ENCODE measurements at regions not wholly inside any gene's neighbourhood (a gene's known extent, or its start where the extent isn't known, plus 50 kb on each side); places are given as distances from the start of the nearest gene placed in this dataset.

DNA sequence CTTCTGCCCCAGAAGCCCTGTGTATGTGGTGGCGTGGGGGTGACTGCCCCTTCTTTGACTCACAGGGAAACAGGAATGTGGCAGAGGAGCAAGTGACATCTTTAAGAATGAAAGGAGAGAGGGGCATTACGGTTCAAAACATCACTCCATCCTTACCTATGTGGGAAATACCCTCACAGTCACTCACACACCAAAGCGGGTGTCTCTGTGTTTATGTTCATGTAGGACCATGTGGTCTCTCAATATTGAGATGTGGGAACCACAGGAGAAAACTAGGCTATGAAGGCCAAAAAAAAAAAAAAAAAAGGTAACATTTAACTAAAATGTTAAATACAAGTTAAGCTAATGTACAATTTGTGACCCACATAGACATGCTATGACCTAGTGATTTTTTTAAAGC lies 153.6 kb upstream of the GPR12 start:
- Histone ChIP-seq H3K36me3 (ENCODE audit: insufficient read depth, low read length, poor library complexity, severe bottlenecking) (no peaks in the 10 kb centered on the region), H3K27ac (ENCODE audit: low read depth, low read length, poor library complexity, severe bottlenecking) (no peak overlapping the region), H3K27me3 (replicated peaks; ENCODE audit: insufficient read depth, low read depth, low read length, poor library complexity) (peaks cover 18% of the 10 kb centered on the region), H3K9me3 (ENCODE audit: low read depth, low read length, poor library complexity, severe bottlenecking) (no peaks in the 10 kb centered on the region), H3K4me3 (ENCODE audit: low read depth, low read length, poor library complexity, severe bottlenecking) (no peak overlapping the region), H3K4me1 (ENCODE audit: insufficient read depth, low read length, poor library complexity, severe bottlenecking) (no peaks in the 10 kb centered on the region)
- no TSS peak for BruUV-seq (replicated peaks)
- DNase-seq (ENCODE audit: low spot score) = no peak
- TF ChIP-seq, protein P1, sequence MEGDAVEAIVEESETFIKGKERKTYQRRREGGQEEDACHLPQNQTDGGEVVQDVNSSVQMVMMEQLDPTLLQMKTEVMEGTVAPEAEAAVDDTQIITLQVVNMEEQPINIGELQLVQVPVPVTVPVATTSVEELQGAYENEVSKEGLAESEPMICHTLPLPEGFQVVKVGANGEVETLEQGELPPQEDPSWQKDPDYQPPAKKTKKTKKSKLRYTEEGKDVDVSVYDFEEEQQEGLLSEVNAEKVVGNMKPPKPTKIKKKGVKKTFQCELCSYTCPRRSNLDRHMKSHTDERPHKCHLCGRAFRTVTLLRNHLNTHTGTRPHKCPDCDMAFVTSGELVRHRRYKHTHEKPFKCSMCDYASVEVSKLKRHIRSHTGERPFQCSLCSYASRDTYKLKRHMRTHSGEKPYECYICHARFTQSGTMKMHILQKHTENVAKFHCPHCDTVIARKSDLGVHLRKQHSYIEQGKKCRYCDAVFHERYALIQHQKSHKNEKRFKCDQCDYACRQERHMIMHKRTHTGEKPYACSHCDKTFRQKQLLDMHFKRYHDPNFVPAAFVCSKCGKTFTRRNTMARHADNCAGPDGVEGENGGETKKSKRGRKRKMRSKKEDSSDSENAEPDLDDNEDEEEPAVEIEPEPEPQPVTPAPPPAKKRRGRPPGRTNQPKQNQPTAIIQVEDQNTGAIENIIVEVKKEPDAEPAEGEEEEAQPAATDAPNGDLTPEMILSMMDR (conservative IDR thresholded peaks at IDR 0.05; ENCODE audit: low read depth, low read length) = no peak
- TF ChIP-seq EZH2 (IDR thresholded peaks at IDR 0.05; ENCODE audit: borderline replicate concordance, low read depth, low read length, poor library complexity, severe bottlenecking) = no peak
- ChIA-PET CTCF (interaction anchor here (0.5 kb wide), 1 partner anchor 16 kb away, joined by 3 read pairs; no protein-coding TSS in a partner anchor), POLR2A (ENCODE audit: low non-redundant PET) (no interaction called here)
- intact Hi-C loops (cut with micrococcal nuclease; ENCODE audit: unreplicated experiment) = no loop called here

DNA sequence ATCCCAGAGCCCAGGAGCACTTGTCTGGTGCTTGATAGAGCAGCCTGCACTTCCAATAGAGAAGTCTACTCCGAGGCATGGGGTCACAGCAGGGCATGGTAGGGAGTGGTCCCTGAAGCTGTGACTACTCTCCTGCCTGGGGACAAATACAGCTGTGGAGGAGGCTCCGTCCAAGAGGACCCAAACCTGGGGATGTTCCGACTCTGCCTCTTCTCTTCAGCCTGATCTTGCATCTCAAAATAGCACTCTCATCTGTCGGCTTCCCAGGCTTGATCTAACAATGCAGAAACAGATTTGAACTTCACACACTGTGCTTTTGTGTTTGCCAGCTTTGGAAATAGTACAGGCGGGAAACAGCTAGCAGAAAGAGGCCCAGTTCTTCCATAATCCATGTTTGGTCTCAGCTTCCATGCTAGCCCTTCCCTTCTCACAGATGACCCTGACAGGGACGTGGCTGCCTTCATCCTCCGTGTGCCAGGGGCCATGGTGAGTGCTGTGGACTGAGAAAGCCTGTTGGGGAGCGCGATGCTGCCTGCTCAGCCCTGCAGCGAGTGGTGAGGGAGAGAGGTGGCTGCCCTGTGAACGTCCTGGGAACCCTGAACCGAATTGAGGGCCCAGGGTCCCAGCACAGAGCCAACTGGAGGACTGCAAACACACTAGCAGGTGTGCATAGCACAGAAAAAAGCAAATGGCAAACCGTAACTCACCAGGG lies 150.3 kb upstream of the GPR12 start:
- no peaks in the 10 kb centered on the region for H3K4me1 ChIP-seq (ENCODE audit: insufficient read depth, low read length, poor library complexity, severe bottlenecking)
- BruUV-seq (replicated peaks) = no TSS peak
- H3K27me3 ChIP-seq (replicated peaks; ENCODE audit: insufficient read depth, low read depth, low read length, poor library complexity) = peaks cover 46% of the 10 kb centered on the region
- TF ChIP-seq EZH2 (IDR thresholded peaks at IDR 0.05; ENCODE audit: borderline replicate concordance, low read depth, low read length, poor library complexity, severe bottlenecking) = no peak
- TF ChIP-seq, protein P1 (conservative IDR thresholded peaks at IDR 0.05; ENCODE audit: low read depth, low read length) = no peak
- DNase-seq (ENCODE audit: low spot score) = no peak
- intact Hi-C loops (cut with micrococcal nuclease; ENCODE audit: unreplicated experiment) = no loop called here
- no peaks in the 10 kb centered on the region for H3K9me3 ChIP-seq (ENCODE audit: low read depth, low read length, poor library complexity, severe bottlenecking)
- H3K36me3 ChIP-seq (ENCODE audit: insufficient read depth, low read length, poor library complexity, severe bottlenecking) = no peaks in the 10 kb centered on the region
- CTCF ChIA-PET = no interaction called here
- H3K27ac ChIP-seq (ENCODE audit: low read depth, low read length, poor library complexity, severe bottlenecking) = no peak overlapping the region
- no peak overlapping the region for H3K4me3 ChIP-seq (ENCODE audit: low read depth, low read length, poor library complexity, severe bottlenecking)
- POLR2A ChIA-PET (ENCODE audit: low non-redundant PET) = no interaction called here

DNA sequence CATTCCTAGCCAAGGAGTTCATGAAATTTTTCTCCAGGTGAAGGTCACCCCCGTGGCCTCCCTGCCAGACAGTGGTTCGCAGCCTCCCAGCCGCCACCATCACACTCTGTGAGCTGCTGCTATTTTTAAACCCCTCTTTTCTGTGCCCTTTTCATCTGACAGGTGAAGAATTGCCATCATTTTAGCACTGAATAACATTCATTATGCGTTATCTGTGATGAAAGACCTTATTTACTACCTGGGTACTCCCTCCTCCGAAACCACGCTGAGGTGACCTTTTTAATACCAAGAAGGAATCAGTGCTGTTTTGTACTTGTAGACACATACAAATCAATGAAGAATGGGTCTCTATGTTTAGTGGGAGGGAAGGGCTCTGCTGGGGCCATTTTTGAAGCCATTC lies 148.9 kb upstream of the GPR12 start:
- Histone ChIP-seq H3K9me3 (ENCODE audit: low read depth, low read length, poor library complexity, severe bottlenecking) (no peaks in the 10 kb centered on the region), H3K27me3 (replicated peaks; ENCODE audit: insufficient read depth, low read depth, low read length, poor library complexity) (peaks cover 57% of the 10 kb centered on the region), H3K4me1 (ENCODE audit: insufficient read depth, low read length, poor library complexity, severe bottlenecking) (no peaks in the 10 kb centered on the region), H3K27ac (ENCODE audit: low read depth, low read length, poor library complexity, severe bottlenecking) (no peak overlapping the region), H3K4me3 (ENCODE audit: low read depth, low read length, poor library complexity, severe bottlenecking) (no peak overlapping the region), H3K36me3 (ENCODE audit: insufficient read depth, low read length, poor library complexity, severe bottlenecking) (no peaks in the 10 kb centered on the region)
- CTCF ChIA-PET = no interaction called here
- POLR2A ChIA-PET (ENCODE audit: low non-redundant PET) = no interaction called here
- DNase-seq (ENCODE audit: low spot score) = no peak
- no TSS peak for BruUV-seq (replicated peaks)
- TF ChIP-seq, protein P1 (conservative IDR thresholded peaks at IDR 0.05; ENCODE audit: low read depth, low read length) = no peak
- TF ChIP-seq EZH2 (IDR thresholded peaks at IDR 0.05; ENCODE audit: borderline replicate concordance, low read depth, low read length, poor library complexity, severe bottlenecking) = no peak
- intact Hi-C loops (cut with micrococcal nuclease; ENCODE audit: unreplicated experiment) = no loop called here
